A673 (cell line): ENCODE measurements at regions not wholly inside any gene's neighbourhood (a gene's known extent, or its start where the extent isn't known, plus 50 kb on each side); places are given as distances from the start of the nearest gene placed in this dataset.

ENCODE experiments used
- BruUV-seq: library from RNA; stranded (reverse); fragments of 400-500 nt; replicated peaks from 2 replicates; lab custom pipeline; 2021; lab: Mats Ljungman, UMichigan
- CTCF ChIA-PET: fragments of 300-600 bp; sonication (Branson Sonifier 250); formaldehyde crosslinking; loops from one replicate; lab custom pipeline; 2022; ENCODE audit warnings: antibody characterized with exemption; lab: Charles Lee
- POLR2A ChIA-PET: fragments of 300-600 bp; sonication (Branson Sonifier 250); formaldehyde crosslinking; loops from one replicate; lab custom pipeline; 2022; ENCODE audit warnings: antibody characterized with exemption; ENCODE audit not compliant: low non-redundant PET; lab: Charles Lee
- DNase-seq: peaks from one replicate; pipeline ENCODE4 v3.0.0-alpha.2; 2015; ENCODE audit warnings: low spot score
- H3K27ac ChIP-seq: fragments of 200-600 bp; sonication (generic); 2 replicates; pipeline ENCODE4 v1.5.1; 2016; ENCODE audit warnings: mixed run types, low read depth, mild to moderate bottlenecking, mixed read lengths, antibody characterized with exemption, low read length; ENCODE audit not compliant: poor library complexity, severe bottlenecking
- H3K27me3 ChIP-seq: fragments of 200-600 bp; sonication (generic); replicated peaks from 2 replicates; pipeline ENCODE4 v1.6.1; 2017; ENCODE audit warnings: mixed run types, low read depth, mild to moderate bottlenecking, mixed read lengths, antibody characterized with exemption, low read length; ENCODE audit not compliant: insufficient read depth, poor library complexity
- H3K36me3 ChIP-seq: fragments of 200-600 bp; sonication (generic); 2 replicates; pipeline ENCODE4 v1.6.1; 2016; ENCODE audit warnings: mixed run types, mild to moderate bottlenecking, mixed read lengths, antibody characterized with exemption, low read length; ENCODE audit not compliant: insufficient read depth, poor library complexity, severe bottlenecking
- H3K4me1 ChIP-seq: fragments of 200-600 bp; sonication (generic); 2 replicates; pipeline ENCODE4 v1.6.1; 2017; ENCODE audit warnings: mixed run types, mild to moderate bottlenecking, mixed read lengths, antibody characterized with exemption, low read length; ENCODE audit not compliant: insufficient read depth, poor library complexity, severe bottlenecking
- H3K4me3 ChIP-seq: fragments of 200-600 bp; sonication (generic); 2 replicates; pipeline ENCODE4 v1.5.1; 2016; ENCODE audit warnings: low read depth, mixed run types, mild to moderate bottlenecking, mixed read lengths, low read length; ENCODE audit not compliant: poor library complexity, severe bottlenecking
- H3K9me3 ChIP-seq: fragments of 200-600 bp; sonication (generic); 2 replicates; pipeline ENCODE4 v1.6.1; 2016; ENCODE audit warnings: mixed run types, low read depth, mild to moderate bottlenecking, mixed read lengths, antibody characterized with exemption, low read length; ENCODE audit not compliant: poor library complexity, severe bottlenecking
- CTCF ChIP-seq: fragments of 300-800, 200-600 bp; sonication (generic); conservative IDR thresholded peaks from 2 replicates; pipeline ENCODE4 v1.5.1; 2017; ENCODE audit warnings: low read depth, mild to moderate bottlenecking, antibody characterized with exemption, low read length, moderate library complexity, mixed read lengths
- EZH2 ChIP-seq: fragments of 200-600 bp; sonication (generic); IDR thresholded peaks from 2 replicates; pipeline ENCODE4 v1.6.1; 2017; ENCODE audit warnings: borderline replicate concordance, low read depth, mild to moderate bottlenecking, mixed read lengths, antibody characterized with exemption, low read length; ENCODE audit not compliant: poor library complexity, severe bottlenecking
- intact Hi-C: fragments of 100-400 bp; cut with micrococcal nuclease; formaldehyde crosslinking; loops from one replicate; pipeline ENCODE4 v1.10.0; 2022; ENCODE audit not compliant: unreplicated experiment

GRCh38 chr20:11368965-11369711 lies 548.6 kb upstream of the BTBD3 start:
- TF ChIP-seq CTCF (no peak), EZH2 (no peak)
- Histone ChIP-seq H3K27me3 (no peaks in the 10 kb centered on the region), H3K9me3 (no peaks in the 10 kb centered on the region), H3K4me1 (no peaks in the 10 kb centered on the region), H3K36me3 (no peaks in the 10 kb centered on the region), H3K27ac (no peak overlapping the region), H3K4me3 (no peak overlapping the region)
- intact Hi-C loops, result no loop called here
- CTCF ChIA-PET, result no interaction called here
- POLR2A ChIA-PET, result no interaction called here
- no peak for DNase-seq
- no TSS peak for BruUV-seq

GRCh38 chr20:11371831-11372230 lies 545.9 kb upstream of the BTBD3 start:
- Histone ChIP-seq H3K36me3 (no peaks in the 10 kb centered on the region), H3K4me1 (peaks cover 6% of the 10 kb centered on the region), H3K4me3 (no peak overlapping the region), H3K27ac (no peak overlapping the region), H3K9me3 (no peaks in the 10 kb centered on the region), H3K27me3 (no peaks in the 10 kb centered on the region)
- TF ChIP-seq CTCF (no peak), EZH2 (no peak)
- DNase-seq, result no peak
- no TSS peak for BruUV-seq
- ChIA-PET POLR2A (no interaction called here), CTCF (no interaction called here)
- intact Hi-C loops, result no loop called here

- Histone ChIP-seq H3K27me3 (no peaks in the 10 kb centered on the region), H3K9me3 (no peaks in the 10 kb centered on the region), H3K27ac (no peak overlapping the region), H3K4me3 (no peak overlapping the region), H3K4me1 (peaks cover 6% of the 10 kb centered on the region), H3K36me3 (no peaks in the 10 kb centered on the region)
- DNase-seq, result no peak
- TF ChIP-seq EZH2, result no peak
- no peak for TF ChIP-seq CTCF
- BruUV-seq, result no TSS peak
- ChIA-PET CTCF (no interaction called here), POLR2A (no interaction called here)
- intact Hi-C loops, result no loop called here
Measured at GRCh38 chr20:11372876-11373790, 544.6 kb upstream of the BTBD3 start.
